BLaER1 (cell line): ENCODE measurements at regions not wholly inside any gene's neighbourhood (a gene's known extent, or its start where the extent isn't known, plus 50 kb on each side); places are given as distances from the start of the nearest gene placed in this dataset.

Source experiments
- H3K27ac ChIP-seq: shearing (Covaris generic); formaldehyde crosslinking; 2 replicates; pipeline ENCODE4 v1.8.1; 2022
- H3K27me3 ChIP-seq: shearing (Covaris generic); formaldehyde crosslinking; 2 replicates; pipeline ENCODE4 v1.8.1; 2022
- H3K36me3 ChIP-seq: shearing (Covaris generic); formaldehyde crosslinking; 2 replicates; pipeline ENCODE4 v1.8.1; 2022
- H3K4me1 ChIP-seq: shearing (Covaris generic); formaldehyde crosslinking; 2 replicates; pipeline ENCODE4 v1.8.1; 2022
- H3K4me2 ChIP-seq: shearing (Covaris generic); formaldehyde crosslinking; 2 replicates; pipeline ENCODE4 v1.8.1; 2022
- H3K4me3 ChIP-seq: shearing (Covaris generic); formaldehyde crosslinking; 2 replicates; pipeline ENCODE4 v1.8.1; 2022
- H3K9ac ChIP-seq: shearing (Covaris generic); formaldehyde crosslinking; 2 replicates; pipeline ENCODE4 v1.8.1; 2022
- H3K9me3 ChIP-seq: shearing (Covaris generic); formaldehyde crosslinking; 2 replicates; pipeline ENCODE4 v1.8.1; 2022
- H4K20me1 ChIP-seq: shearing (Covaris generic); formaldehyde crosslinking; 2 replicates; pipeline ENCODE4 v1.8.1; 2022
- Cebpa-rat ChIP-seq: shearing (Covaris generic); IDR thresholded peaks from 2 replicates; pipeline ENCODE4 v1.8.1; 2022

GRCh38 chr5:4907571-4907970, 232.6 kb upstream of the ADAMTS16 start:
- H4K20me1 ChIP-seq: no peaks in the 10 kb centered on the region
- H3K9ac ChIP-seq: no peak overlapping the region
- H3K36me3 ChIP-seq: no peaks in the 10 kb centered on the region
- TF ChIP-seq Cebpa-rat: no peak
- H3K4me1 ChIP-seq: no peaks in the 10 kb centered on the region
- no peak overlapping the region for H3K4me3 ChIP-seq
- no peaks in the 10 kb centered on the region for H3K9me3 ChIP-seq
- no peak overlapping the region for H3K4me2 ChIP-seq
- no peaks in the 10 kb centered on the region for H3K27me3 ChIP-seq
- H3K27ac ChIP-seq: no peak overlapping the region

- no peak overlapping the region for H3K9ac ChIP-seq
- H3K27ac ChIP-seq: no peak overlapping the region
- no peaks in the 10 kb centered on the region for H3K36me3 ChIP-seq
- no peak overlapping the region for H3K4me2 ChIP-seq
- H3K4me1 ChIP-seq: no peaks in the 10 kb centered on the region
- no peaks in the 10 kb centered on the region for H4K20me1 ChIP-seq
- TF ChIP-seq Cebpa-rat: no peak
- no peak overlapping the region for H3K4me3 ChIP-seq
- H3K9me3 ChIP-seq: no peaks in the 10 kb centered on the region
- no peaks in the 10 kb centered on the region for H3K27me3 ChIP-seq
Measured at GRCh38 chr5:4909086-4909485, 231.0 kb upstream of the ADAMTS16 start.

- TF ChIP-seq Cebpa-rat: no peak
- no peak overlapping the region for H3K4me3 ChIP-seq
- no peaks in the 10 kb centered on the region for H3K9me3 ChIP-seq
- H3K4me2 ChIP-seq: no peak overlapping the region
- no peaks in the 10 kb centered on the region for H3K27me3 ChIP-seq
- H3K4me1 ChIP-seq: no peaks in the 10 kb centered on the region
- no peak overlapping the region for H3K27ac ChIP-seq
- no peak overlapping the region for H3K9ac ChIP-seq
- H3K36me3 ChIP-seq: no peaks in the 10 kb centered on the region
- no peaks in the 10 kb centered on the region for H4K20me1 ChIP-seq
Measured at GRCh38 chr5:4911646-4912403, 228.3 kb upstream of the ADAMTS16 start.

GRCh38 chr5:4921929-4922328, 218.2 kb upstream of the ADAMTS16 start:
- H3K9me3 ChIP-seq: no peaks in the 10 kb centered on the region
- TF ChIP-seq Cebpa-rat: no peak
- no peak overlapping the region for H3K9ac ChIP-seq
- no peaks in the 10 kb centered on the region for H3K36me3 ChIP-seq
- no peaks in the 10 kb centered on the region for H3K4me1 ChIP-seq
- no peaks in the 10 kb centered on the region for H3K27me3 ChIP-seq
- no peak overlapping the region for H3K4me3 ChIP-seq
- H4K20me1 ChIP-seq: no peaks in the 10 kb centered on the region
- H3K4me2 ChIP-seq: no peak overlapping the region
- no peak overlapping the region for H3K27ac ChIP-seq

GRCh38 chr5:4924577-4924976, 215.6 kb upstream of the ADAMTS16 start:
- no peak overlapping the region for H3K4me2 ChIP-seq
- no peak overlapping the region for H3K9ac ChIP-seq
- H3K27ac ChIP-seq: no peak overlapping the region
- H3K9me3 ChIP-seq: no peaks in the 10 kb centered on the region
- H4K20me1 ChIP-seq: no peaks in the 10 kb centered on the region
- H3K27me3 ChIP-seq: no peaks in the 10 kb centered on the region
- TF ChIP-seq Cebpa-rat: no peak
- no peaks in the 10 kb centered on the region for H3K36me3 ChIP-seq
- H3K4me3 ChIP-seq: no peak overlapping the region
- H3K4me1 ChIP-seq: no peaks in the 10 kb centered on the region

GRCh38 chr5:4927097-4927496, 213.0 kb upstream of the ADAMTS16 start:
- no peak for TF ChIP-seq Cebpa-rat
- Histone ChIP-seq H3K4me2 (no peak overlapping the region), H3K27me3 (no peaks in the 10 kb centered on the region), H3K27ac (no peak overlapping the region), H3K9me3 (no peaks in the 10 kb centered on the region), H3K4me3 (no peak overlapping the region), H3K36me3 (no peaks in the 10 kb centered on the region), H4K20me1 (no peaks in the 10 kb centered on the region), H3K9ac (no peak overlapping the region), H3K4me1 (no peaks in the 10 kb centered on the region)

GRCh38 chr5:4928409-4928808, 211.7 kb upstream of the ADAMTS16 start:
- H3K9me3 ChIP-seq: 0 out of 2 replicates have a peak, but pooled peaks cover 8% of the 10 kb centered on the region
- no peaks in the 10 kb centered on the region for H3K36me3 ChIP-seq
- no peaks in the 10 kb centered on the region for H3K27me3 ChIP-seq
- no peak overlapping the region for H3K9ac ChIP-seq
- no peaks in the 10 kb centered on the region for H4K20me1 ChIP-seq
- H3K4me3 ChIP-seq: no peak overlapping the region
- H3K4me1 ChIP-seq: no peaks in the 10 kb centered on the region
- H3K27ac ChIP-seq: no peak overlapping the region
- no peak overlapping the region for H3K4me2 ChIP-seq
- TF ChIP-seq Cebpa-rat: no peak

- Histone ChIP-seq H3K36me3 (no peaks in the 10 kb centered on the region), H3K9me3 (0 out of 2 replicates have a peak, but pooled peaks cover 8% of the 10 kb centered on the region), H3K4me1 (no peaks in the 10 kb centered on the region), H3K27me3 (no peaks in the 10 kb centered on the region), H4K20me1 (no peaks in the 10 kb centered on the region), H3K4me3 (no peak overlapping the region), H3K27ac (no peak overlapping the region), H3K4me2 (no peak overlapping the region), H3K9ac (no peak overlapping the region)
- TF ChIP-seq Cebpa-rat: no peak
Measured at GRCh38 chr5:4929092-4929655, 211.0 kb upstream of the ADAMTS16 start.

GRCh38 chr5:4939042-4939781, 200.9 kb upstream of the ADAMTS16 start:
- no peaks in the 10 kb centered on the region for H3K36me3 ChIP-seq
- no peak for TF ChIP-seq Cebpa-rat
- no peaks in the 10 kb centered on the region for H3K9me3 ChIP-seq
- H3K27me3 ChIP-seq: no peaks in the 10 kb centered on the region
- no peak overlapping the region for H3K9ac ChIP-seq
- H3K4me1 ChIP-seq: no peaks in the 10 kb centered on the region
- H4K20me1 ChIP-seq: no peaks in the 10 kb centered on the region
- H3K27ac ChIP-seq: no peak overlapping the region
- H3K4me2 ChIP-seq: no peak overlapping the region
- H3K4me3 ChIP-seq: no peak overlapping the region

- no peaks in the 10 kb centered on the region for H3K4me1 ChIP-seq
- H3K27ac ChIP-seq: no peak overlapping the region
- no peaks in the 10 kb centered on the region for H3K27me3 ChIP-seq
- TF ChIP-seq Cebpa-rat: no peak
- H3K4me3 ChIP-seq: no peak overlapping the region
- H3K36me3 ChIP-seq: no peaks in the 10 kb centered on the region
- H3K9ac ChIP-seq: no peak overlapping the region
- H4K20me1 ChIP-seq: no peaks in the 10 kb centered on the region
- no peak overlapping the region for H3K4me2 ChIP-seq
- H3K9me3 ChIP-seq: no peaks in the 10 kb centered on the region
Measured at GRCh38 chr5:4941161-4941560, 199.0 kb upstream of the ADAMTS16 start.
